NCI-H345 (cell line): ENCODE measurements at regions not wholly inside any gene's neighbourhood (a gene's known extent, or its start where the extent isn't known, plus 50 kb on each side); places are given as distances from the start of the nearest gene placed in this dataset.

Source experiments
- DNase-seq: peaks from one replicate; lab custom pipeline; 2025; lab: John Stamatoyannopoulos, UW

- no peak for DNase-seq
Observed at GRCh38 chr18:78601349-78601748, 378.3 kb upstream of the SALL3 start.

- no peak for DNase-seq
Observed at GRCh38 chr18:78601923-78602322, 377.7 kb upstream of the SALL3 start.

- DNase-seq: no peak
Observed at GRCh38 chr18:78602430-78602829, 377.2 kb upstream of the SALL3 start.

- DNase-seq: no peak
Observed at GRCh38 chr18:78603102-78603983, 376.3 kb upstream of the SALL3 start.

DNA sequence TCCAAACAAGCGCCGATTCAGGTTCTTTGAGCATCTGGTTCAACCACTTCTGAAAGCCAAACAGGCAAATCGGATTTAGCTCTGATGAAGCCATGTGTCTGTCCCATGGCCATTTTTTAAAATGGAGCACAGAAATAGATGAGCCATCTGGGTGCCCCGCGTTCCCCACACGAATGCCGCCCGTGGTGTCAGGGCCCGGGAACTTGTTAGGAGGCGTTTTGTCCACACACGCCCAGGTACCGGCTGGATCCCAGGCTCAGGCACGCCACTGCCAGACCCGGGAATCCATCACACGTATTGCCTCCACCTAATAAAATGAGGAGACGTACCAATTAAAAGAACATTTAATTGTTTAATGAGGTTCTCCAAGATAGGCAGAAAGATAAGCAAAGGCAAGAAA is 374.4 kb upstream of the SALL3 start:
- no peak for DNase-seq

GRCh38 chr18:78607221-78607620 is 372.4 kb upstream of the SALL3 start:
- no peak for DNase-seq

GRCh38 chr18:78607784-78608183 is 371.8 kb upstream of the SALL3 start:
- no peak for DNase-seq

DNA sequence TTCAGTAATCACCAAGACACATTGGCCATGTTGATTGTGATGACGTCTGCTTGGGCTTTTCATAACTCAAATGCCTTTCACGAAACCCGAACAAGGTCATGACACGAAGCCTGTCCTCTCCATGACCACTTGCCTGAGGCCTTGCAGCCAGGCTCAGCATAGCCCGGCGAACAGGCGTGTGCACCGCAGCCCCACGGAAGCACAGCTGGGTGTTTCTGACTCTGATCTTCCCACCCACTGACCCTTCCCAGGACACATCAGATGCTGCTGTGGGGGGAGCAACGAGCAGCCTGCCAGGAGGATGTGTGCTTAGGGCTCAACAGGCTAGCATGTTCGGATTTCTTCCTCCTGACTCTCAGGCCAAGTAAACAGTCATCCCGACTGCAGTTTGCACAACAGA is 369.4 kb upstream of the SALL3 start:
- DNase-seq: no peak

DNA sequence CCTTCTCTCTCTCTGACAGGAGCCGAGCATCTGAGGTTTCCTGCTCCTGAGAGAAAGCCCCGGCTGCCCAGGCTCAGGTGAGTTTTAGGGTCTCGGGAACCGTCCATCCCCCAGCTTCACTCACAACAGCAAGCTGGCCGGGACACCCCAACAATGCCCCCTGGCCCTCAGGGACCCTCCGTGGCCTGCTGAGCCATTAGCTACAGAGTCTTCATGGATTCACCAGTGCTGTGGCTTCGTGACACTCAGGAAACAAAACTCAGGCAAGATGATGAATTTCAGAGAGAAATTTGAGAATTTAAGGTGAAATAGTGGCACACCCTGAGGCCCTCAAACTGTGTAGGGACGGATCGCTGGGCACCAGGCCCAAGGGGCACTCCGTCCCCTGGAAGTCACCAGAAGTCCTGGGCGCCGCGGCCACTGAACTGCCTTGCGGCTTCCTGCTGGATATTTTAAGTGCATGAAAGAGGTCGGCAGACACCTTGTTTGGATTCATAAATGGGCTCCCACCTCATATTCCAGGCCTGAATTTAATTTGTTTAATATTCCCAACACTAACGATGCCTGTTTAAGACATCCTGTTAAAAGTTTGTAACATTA is 368.3 kb upstream of the SALL3 start:
- no peak for DNase-seq

DNA sequence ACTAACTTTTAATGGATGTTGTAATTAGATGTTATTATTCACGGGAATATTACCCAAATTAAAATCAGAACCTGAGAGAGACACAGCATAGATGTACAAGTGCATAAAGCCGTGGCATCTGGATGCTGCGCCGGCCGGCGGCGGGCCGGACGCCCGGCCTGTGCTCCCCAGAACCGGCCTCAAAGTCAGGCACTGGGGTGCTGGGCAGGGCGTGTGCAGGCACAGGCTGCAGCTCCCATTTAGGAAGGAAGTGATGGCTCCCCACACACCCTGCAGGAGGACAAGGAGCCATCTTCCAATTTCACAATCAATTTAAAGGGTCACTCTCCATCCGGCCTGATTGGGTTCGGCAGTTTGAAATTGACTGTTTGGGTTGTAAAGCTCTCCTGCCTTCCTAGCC is 367.7 kb upstream of the SALL3 start:
- DNase-seq: no peak

GRCh38 chr18:78612318-78612717 is 367.3 kb upstream of the SALL3 start:
- no peak for DNase-seq

GRCh38 chr18:78612801-78613200 is 366.8 kb upstream of the SALL3 start:
- no peak for DNase-seq

DNA sequence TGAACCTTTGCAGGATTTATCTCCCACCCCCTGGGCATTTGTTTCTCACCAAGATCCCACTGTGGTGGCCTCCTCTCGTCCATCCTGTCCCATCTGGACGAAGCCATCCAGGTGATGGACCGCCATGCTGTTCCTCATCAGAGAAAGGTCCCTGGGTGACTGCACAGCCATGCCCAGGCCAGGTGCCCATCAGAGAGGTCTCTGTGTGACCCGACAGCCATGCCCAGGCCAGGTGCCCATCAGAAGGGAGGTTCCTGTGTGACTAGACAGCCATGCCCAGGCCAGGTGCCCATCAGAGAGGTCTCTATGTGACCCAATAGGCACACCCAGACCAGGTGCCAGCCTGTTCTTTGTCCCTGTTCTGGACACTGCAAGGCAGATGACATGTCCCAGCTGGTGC is 360.9 kb upstream of the SALL3 start:
- no peak for DNase-seq

DNA sequence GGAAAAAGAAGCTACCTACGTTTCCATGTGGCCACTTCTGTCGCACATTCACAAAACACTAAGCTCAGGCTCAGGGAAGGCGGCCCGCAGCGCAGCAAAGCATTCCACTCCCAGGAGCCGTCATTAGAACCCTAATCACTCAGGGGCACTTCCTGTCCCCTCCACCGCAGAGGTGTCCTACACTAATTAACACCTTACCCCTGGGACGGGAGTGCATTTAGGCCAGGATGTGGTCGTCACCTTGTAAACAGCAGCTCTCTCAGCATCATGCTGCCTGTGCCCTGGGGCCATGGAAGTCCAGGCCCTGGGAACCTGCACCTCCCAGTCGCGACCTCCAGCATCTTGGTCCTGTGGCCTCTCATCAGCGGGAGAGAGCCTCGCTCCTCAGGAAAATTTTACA is 359.8 kb upstream of the SALL3 start:
- DNase-seq: no peak

- no peak for DNase-seq
Observed at GRCh38 chr18:78620326-78620725, 359.3 kb upstream of the SALL3 start.

DNA sequence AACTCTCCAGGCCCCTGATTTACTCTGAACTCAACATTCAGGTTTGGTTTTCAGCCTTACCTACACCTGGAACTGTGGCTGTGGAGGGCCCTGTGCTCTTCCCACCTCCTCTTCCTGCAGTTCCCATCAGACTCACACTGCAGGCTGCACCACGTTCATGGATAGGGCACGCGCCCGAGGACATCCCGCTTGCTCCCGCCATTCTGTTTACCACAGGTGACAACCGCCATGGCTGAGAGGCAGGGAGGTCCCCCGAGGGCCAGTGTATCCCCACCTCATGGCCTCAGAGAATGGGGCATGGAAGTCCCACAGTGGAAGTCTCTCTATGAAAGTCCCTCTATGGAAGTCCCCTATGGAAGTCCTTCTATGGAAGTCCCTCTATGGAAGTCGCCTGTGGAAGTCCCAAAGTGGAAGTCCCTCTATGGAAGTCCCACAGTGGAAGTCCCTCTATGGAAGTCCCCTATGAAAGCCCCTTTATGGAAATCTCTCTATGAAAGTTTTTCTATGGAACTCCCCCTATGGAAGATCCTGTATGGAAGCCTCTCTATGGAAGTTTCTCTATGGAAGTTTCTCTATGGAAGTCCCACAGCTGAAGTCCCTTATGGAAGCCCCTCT is 358.4 kb upstream of the SALL3 start:
- no peak for DNase-seq

- DNase-seq: no peak
Observed at GRCh38 chr18:78622251-78622906, 357.2 kb upstream of the SALL3 start.

GRCh38 chr18:78622907-78623541 is 356.6 kb upstream of the SALL3 start:
- no peak for DNase-seq

DNA sequence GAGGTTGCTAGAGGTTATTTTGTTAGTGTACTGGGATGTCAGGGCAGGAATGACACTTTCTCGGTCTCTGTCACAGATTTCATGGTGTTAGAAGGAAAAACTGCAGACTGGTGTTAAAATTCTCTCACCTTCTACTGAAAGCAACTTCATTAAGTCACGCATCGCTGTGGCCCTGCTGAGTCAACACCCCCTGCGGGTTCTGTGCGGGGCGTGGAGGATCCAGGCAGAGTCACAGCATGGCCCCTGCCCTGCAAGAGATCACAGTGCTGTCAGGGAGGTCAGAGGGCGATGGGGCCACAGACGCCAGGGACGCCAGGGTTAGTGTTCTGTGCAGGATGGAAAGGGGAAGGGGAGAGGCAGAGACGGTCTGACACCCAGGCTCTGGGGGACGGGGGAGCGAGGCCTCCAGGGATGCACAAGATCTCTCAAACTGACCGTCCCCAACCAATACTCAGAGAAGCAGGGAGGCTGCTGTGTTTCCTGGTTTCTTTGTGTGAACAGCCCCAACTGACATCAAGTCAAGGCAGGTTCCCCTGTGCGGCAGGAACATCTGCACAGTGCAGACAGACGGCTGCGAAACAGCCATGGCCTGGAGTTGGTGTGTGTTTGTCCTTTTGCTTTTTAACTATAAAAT is 354.9 kb upstream of the SALL3 start:
- no peak for DNase-seq

DNA sequence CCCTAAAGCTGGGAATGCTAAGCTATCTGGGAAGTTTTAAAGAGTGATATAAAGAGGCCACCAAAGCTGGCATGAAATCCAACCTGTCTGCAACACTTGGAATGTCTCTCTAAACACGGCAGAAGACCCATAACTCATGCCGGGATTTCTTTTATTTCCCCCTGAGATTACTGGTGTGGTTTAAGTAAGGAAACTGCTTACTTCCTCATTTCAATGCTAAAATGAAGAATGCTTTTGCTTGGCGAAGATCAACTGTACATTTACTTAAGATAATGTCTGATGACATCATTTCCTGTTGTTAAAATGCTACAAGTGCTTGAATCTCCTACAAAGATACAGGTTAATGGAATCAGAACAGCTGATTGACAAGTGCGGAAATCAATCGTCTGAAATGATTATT is 353.8 kb upstream of the SALL3 start:
- DNase-seq: no peak

DNA sequence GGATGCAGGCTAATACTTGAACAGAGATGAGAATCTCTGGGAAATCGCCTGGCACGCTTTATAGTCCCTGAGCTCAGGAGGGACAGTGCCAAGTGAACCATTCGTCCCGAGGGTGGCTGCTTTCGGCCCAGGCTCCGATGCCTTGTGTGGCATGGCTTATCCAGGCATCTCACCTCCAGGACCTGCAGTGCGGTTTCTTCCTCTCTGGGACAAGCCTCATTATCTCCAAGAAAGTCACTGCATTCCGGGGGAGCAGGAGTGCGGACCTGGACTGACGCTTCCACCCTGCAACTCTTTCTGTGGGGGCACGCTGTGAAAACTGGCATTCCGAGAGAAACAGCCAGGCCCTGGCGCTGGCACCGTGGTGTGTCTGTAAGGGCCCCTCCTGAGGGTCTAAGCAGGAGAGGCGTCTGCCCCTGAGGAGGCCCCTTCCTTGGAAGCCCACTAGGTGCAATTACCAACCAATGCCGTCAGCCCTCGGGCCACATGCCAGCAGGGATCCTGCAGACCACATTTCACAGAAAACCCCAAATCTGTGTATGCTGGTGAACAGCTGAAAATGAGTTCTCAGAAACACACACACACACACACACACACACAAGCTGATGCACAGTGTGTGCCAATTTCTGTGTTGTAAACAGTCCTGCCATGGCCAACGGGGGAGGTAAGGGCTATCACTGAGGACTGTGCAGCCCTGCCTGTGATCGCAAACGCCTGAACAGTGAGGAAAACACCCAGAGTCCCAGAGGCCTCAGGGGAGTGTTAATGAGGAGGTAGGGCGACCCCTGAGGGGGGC is 351.9 kb upstream of the SALL3 start:
- no peak for DNase-seq
